MM.1S (cell line): ENCODE measurements at regions not wholly inside any gene's neighbourhood (a gene's known extent, or its start where the extent isn't known, plus 50 kb on each side); places are given as distances from the start of the nearest gene placed in this dataset.

Experiments used
- DNase-seq: peaks from one replicate; pipeline ENCODE4 v3.0.0-alpha.2; 2015
- H2AFZ ChIP-seq: fragments of 300-600 bp; sonication (generic); 2 replicates; pipeline ENCODE4 v1.6.0; 2016; ENCODE audit warnings: antibody characterized with exemption, low read length
- H3F3A ChIP-seq: fragments of 300-600 bp; sonication (generic); 2 replicates; pipeline ENCODE4 v1.6.1; 2016; ENCODE audit warnings: mild to moderate bottlenecking, antibody characterized with exemption, low read length, moderate library complexity, mixed read lengths; ENCODE audit not compliant: insufficient read depth
- H3K27ac ChIP-seq: fragments of 300-600 bp; sonication (generic); 2 replicates; pipeline ENCODE4 v1.5.1; 2016; ENCODE audit warnings: mild to moderate bottlenecking, low read length
- H3K27me3 ChIP-seq: fragments of 300-600 bp; sonication (generic); replicated peaks from 2 replicates; pipeline ENCODE4 v1.6.0; 2016; ENCODE audit warnings: low read length; ENCODE audit not compliant: insufficient read depth
- H3K36me3 ChIP-seq: fragments of 300-600 bp; sonication (generic); replicated peaks from 2 replicates; pipeline ENCODE4 v1.6.1; 2016; ENCODE audit warnings: mild to moderate bottlenecking, low read length, mixed read lengths; ENCODE audit not compliant: insufficient read depth
- H3K4me1 ChIP-seq: fragments of 300-600 bp; sonication (generic); 2 replicates; pipeline ENCODE4 v1.6.1; 2016; ENCODE audit warnings: low read length, mixed read lengths
- H3K4me2 ChIP-seq: fragments of 300-600 bp; sonication (generic); 2 replicates; pipeline ENCODE4 v1.6.0; 2016; ENCODE audit warnings: low read depth, low read length
- H3K4me3 ChIP-seq: fragments of 300-600 bp; sonication (generic); 2 replicates; pipeline ENCODE4 v1.5.1; 2016; ENCODE audit warnings: low read length, mixed read lengths
- H3K79me2 ChIP-seq: fragments of 300-600 bp; sonication (generic); 2 replicates; pipeline ENCODE4 v1.6.1; 2016; ENCODE audit warnings: mixed run types, low read length, mixed read lengths
- H3K9ac ChIP-seq: fragments of 300-600 bp; sonication (generic); 2 replicates; pipeline ENCODE4 v1.6.1; 2016; ENCODE audit warnings: low read length, mixed read lengths
- H3K9me2 ChIP-seq: fragments of 300-600 bp; sonication (generic); replicated peaks from 2 replicates; pipeline ENCODE4 v1.6.1; 2016; ENCODE audit warnings: mild to moderate bottlenecking, low read length, mixed read lengths; ENCODE audit not compliant: insufficient read depth
- H3K9me3 ChIP-seq: fragments of 300-600 bp; sonication (generic); replicated peaks from 2 replicates; pipeline ENCODE4 v1.6.1; 2016; ENCODE audit warnings: mild to moderate bottlenecking, low read length, mixed read lengths; ENCODE audit not compliant: insufficient read depth
- H4K20me1 ChIP-seq: fragments of 300-600 bp; sonication (generic); 2 replicates; pipeline ENCODE4 v1.6.1; 2016; ENCODE audit warnings: mild to moderate bottlenecking, low read length, moderate library complexity, mixed read lengths; ENCODE audit not compliant: insufficient read depth
- CTCF ChIP-seq: fragments of 300-600 bp; sonication (generic); IDR thresholded peaks from 2 replicates; pipeline ENCODE4 v1.5.1; 2016; ENCODE audit warnings: antibody characterized with exemption, low read length, mixed read lengths
- EZH2 ChIP-seq: fragments of 300-600 bp; sonication (generic); optimal IDR thresholded peaks from 2 replicates; pipeline ENCODE3; 2017; ENCODE audit warnings: low read depth, mild to moderate bottlenecking, antibody characterized with exemption, low read length, mixed read lengths
- EZH2phosphoT487 ChIP-seq: fragments of 300-600 bp; sonication (generic); IDR thresholded peaks from 2 replicates; pipeline ENCODE4 v1.6.1; 2018; ENCODE audit warnings: antibody characterized with exemption, low read length

- H3K4me2 ChIP-seq: peak overlapping the region; percentile 48
- H3K79me2 ChIP-seq: no peaks in the 10 kb centered on the region
Measured at GRCh38 chr10:4623757-4624420, 202.1 kb upstream of the AKR1E2 start.

GRCh38 chr10:4623200-4623599 lies 202.8 kb upstream of the AKR1E2 start:
- Histone ChIP-seq H3K4me3 (peak overlapping the region; percentile 16; the same call in 1 of the 2 replicates), H3K27me3 (no peaks in the 10 kb centered on the region), H3F3A (no peaks in the 10 kb centered on the region), H3K79me2 (no peaks in the 10 kb centered on the region), H3K9me3 (no peaks in the 10 kb centered on the region), H3K27ac (peak overlapping the region; percentile 10; the same call in 1 of the 2 replicates), H3K9me2 (no peaks in the 10 kb centered on the region), H2AFZ (peak overlapping the region; percentile 28; the same call in 1 of the 2 replicates), H3K9ac (no peak overlapping the region), H3K4me2 (peak overlapping the region; percentile 48), H3K36me3 (no peaks in the 10 kb centered on the region), H3K4me1 (0 out of 2 replicates have a peak, but pooled peaks cover 3% of the 10 kb centered on the region), H4K20me1 (no peaks in the 10 kb centered on the region)
- peak; percentile 30 for DNase-seq
- no peak for TF ChIP-seq EZH2phosphoT487

More at GRCh38 chr10:4623757-4624420, 202.1 kb upstream of the AKR1E2 start:
- Histone ChIP-seq H3K4me3 (0 out of 2 replicates have a peak overlapping the region, but pooled peaks have one; percentile 16), H3K36me3 (no peaks in the 10 kb centered on the region), H3K4me1 (0 out of 2 replicates have a peak, but pooled peaks cover 3% of the 10 kb centered on the region), H4K20me1 (no peaks in the 10 kb centered on the region), H3K9me2 (no peaks in the 10 kb centered on the region), H3K9ac (no peak overlapping the region), H3K27ac (peak overlapping the region; percentile 10; the same call in 1 of the 2 replicates), H3K27me3 (no peaks in the 10 kb centered on the region), H3F3A (no peaks in the 10 kb centered on the region), H2AFZ (peak overlapping the region; percentile 28; the same call in 1 of the 2 replicates), H3K9me3 (no peaks in the 10 kb centered on the region)
- no peak for DNase-seq
- TF ChIP-seq EZH2phosphoT487 (no peak), EZH2 (no peak), CTCF (no peak)

- Histone ChIP-seq H4K20me1 (no peaks in the 10 kb centered on the region), H3K9me3 (no peaks in the 10 kb centered on the region), H3K4me1 (0 out of 2 replicates have a peak, but pooled peaks cover 3% of the 10 kb centered on the region), H3K36me3 (no peaks in the 10 kb centered on the region), H3K27ac (no peak overlapping the region), H3K27me3 (no peaks in the 10 kb centered on the region), H3K9ac (no peak overlapping the region), H3K4me2 (no peak overlapping the region), H3F3A (no peaks in the 10 kb centered on the region), H3K9me2 (no peaks in the 10 kb centered on the region), H2AFZ (no peak overlapping the region), H3K79me2 (no peaks in the 10 kb centered on the region), H3K4me3 (no peak overlapping the region)
- no peak for TF ChIP-seq CTCF
- no peak for TF ChIP-seq EZH2phosphoT487
- no peak for DNase-seq
Measured at GRCh38 chr10:4622384-4622783, 203.6 kb upstream of the AKR1E2 start.

- H3K79me2 ChIP-seq: no peaks in the 10 kb centered on the region
- no peaks in the 10 kb centered on the region for H3K9me3 ChIP-seq
- H3K9me2 ChIP-seq: no peaks in the 10 kb centered on the region
- no peak overlapping the region for H3K27ac ChIP-seq
- H3K4me1 ChIP-seq: no peaks in the 10 kb centered on the region
- no peaks in the 10 kb centered on the region for H3K27me3 ChIP-seq
- no peak overlapping the region for H3K9ac ChIP-seq
- no peak for DNase-seq
- H2AFZ ChIP-seq: no peak overlapping the region
- no peak overlapping the region for H3K4me3 ChIP-seq
- H4K20me1 ChIP-seq: no peaks in the 10 kb centered on the region
- no peaks in the 10 kb centered on the region for H3F3A ChIP-seq
- no peak overlapping the region for H3K4me2 ChIP-seq
- no peaks in the 10 kb centered on the region for H3K36me3 ChIP-seq
- no peak for TF ChIP-seq EZH2
- no peak for TF ChIP-seq EZH2phosphoT487
- TF ChIP-seq CTCF: no peak
Measured at GRCh38 chr10:4617589-4617988, 208.4 kb upstream of the AKR1E2 start.
